ENCODE measurements at regions not wholly inside any gene's neighbourhood (a gene's known extent, or its start where the extent isn't known, plus 50 kb on each side); places are given as distances from the start of the nearest gene placed in this dataset.

DNA sequence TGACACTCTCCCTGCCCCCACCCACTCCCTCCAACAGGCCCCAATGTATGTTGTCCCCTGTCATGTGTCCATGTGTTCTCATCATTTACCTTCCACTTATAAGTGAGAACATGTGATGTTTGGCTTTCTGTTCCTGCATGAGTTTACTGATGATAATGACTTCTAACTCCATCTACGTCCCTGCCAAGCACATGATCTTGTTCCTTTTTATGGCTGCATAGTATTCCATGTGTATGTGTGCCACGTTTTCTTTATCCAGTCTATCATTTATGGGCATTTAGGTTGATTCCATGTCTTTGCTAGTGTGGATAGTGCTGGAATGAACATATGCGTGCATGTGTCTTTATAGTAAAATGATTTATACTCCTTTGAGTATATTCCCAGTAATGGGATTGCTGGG is 100.0 kb upstream of the LHX5 start:
- DNase-seq, result no peak
- ATAC-seq, result no peak
- POLR2A ChIA-PET, result no interaction called here
- no peak overlapping the region for H3K27ac Mint-ChIP-seq
- no peaks in the 10 kb centered on the region for H3K36me3 Mint-ChIP-seq (ENCODE audit: low read depth)
- H3K27me3 Mint-ChIP-seq, result peaks cover 16% of the 10 kb centered on the region
- H3K4me3 Mint-ChIP-seq, result no peak overlapping the region
- no peaks in the 10 kb centered on the region for H3K9me3 Mint-ChIP-seq (ENCODE audit: low read depth)
- intact Hi-C loops (cut with DNase I, micrococcal nuclease), result no loop called here
- CTCF ChIA-PET, result no interaction called here
- H3K4me1 Mint-ChIP-seq, result no peaks in the 10 kb centered on the region

DNA sequence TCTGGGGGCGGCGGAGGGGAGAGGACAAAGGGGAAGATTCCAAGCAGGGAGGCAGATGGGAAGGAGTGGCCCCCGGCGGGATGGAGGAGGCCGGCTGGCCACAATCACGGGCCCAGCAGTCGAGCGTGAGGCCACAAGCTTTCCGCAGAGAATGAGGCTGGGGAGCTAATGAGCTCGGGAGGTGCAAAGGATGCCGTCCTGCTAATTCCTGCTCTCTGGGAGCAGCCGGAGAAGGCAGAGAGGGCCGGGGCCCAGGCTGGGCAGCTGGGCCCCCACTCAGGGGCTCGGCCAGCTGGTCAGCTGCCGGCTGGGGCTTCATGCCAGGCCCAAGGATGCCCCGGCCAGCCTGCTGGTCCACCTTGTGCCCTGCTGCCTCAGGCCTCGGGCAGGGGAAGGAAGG is 98.1 kb upstream of the LHX5 start:
- Mint-ChIP-seq H3K4me1 (no peaks in the 10 kb centered on the region), H3K36me3 (ENCODE audit: low read depth) (no peaks in the 10 kb centered on the region), H3K4me3 (no peak overlapping the region), H3K27ac (no peak overlapping the region), H3K9me3 (ENCODE audit: low read depth) (no peaks in the 10 kb centered on the region), H3K27me3 (peaks cover 8% of the 10 kb centered on the region)
- ATAC-seq (no peak), DNase-seq (no peak)
- POLR2A ChIA-PET, result no interaction called here
- intact Hi-C loops (cut with DNase I, micrococcal nuclease), result no loop called here
- CTCF ChIA-PET, result no interaction called here

GRCh38 chr12:113568021-113568420 is 96.3 kb upstream of the LHX5 start:
- no peaks in the 10 kb centered on the region for H3K4me1 Mint-ChIP-seq
- H3K36me3 Mint-ChIP-seq (ENCODE audit: low read depth), result no peaks in the 10 kb centered on the region
- no peak overlapping the region for H3K27ac Mint-ChIP-seq
- POLR2A ChIA-PET, result no interaction called here
- ATAC-seq (no peak), DNase-seq (no peak)
- CTCF ChIA-PET, result no interaction called here
- H3K27me3 Mint-ChIP-seq, result peaks cover 17% of the 10 kb centered on the region
- intact Hi-C loops (cut with DNase I, micrococcal nuclease), result no loop called here
- no peak overlapping the region for H3K4me3 Mint-ChIP-seq
- no peaks in the 10 kb centered on the region for H3K9me3 Mint-ChIP-seq (ENCODE audit: low read depth)

DNA sequence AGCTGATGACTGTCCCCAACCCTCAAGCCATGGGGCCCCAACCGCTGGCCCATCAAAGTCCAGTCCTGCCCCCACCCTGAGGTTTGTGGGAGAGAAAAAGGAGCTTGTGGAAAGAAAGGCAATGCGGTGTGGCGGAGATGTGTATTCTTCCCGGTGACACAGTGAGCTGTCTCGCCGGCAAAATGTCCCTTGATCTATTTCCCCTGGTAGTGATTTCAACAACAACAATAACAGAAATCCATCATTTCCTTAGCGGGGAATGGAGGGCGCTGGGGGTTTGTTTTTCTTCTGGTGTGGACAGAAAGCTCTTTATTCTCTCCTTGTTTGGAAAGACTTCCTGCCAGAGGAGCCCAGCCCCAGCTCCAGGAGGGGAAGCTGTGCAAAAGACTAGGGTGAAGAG is 93.7 kb upstream of the LHX5 start:
- Mint-ChIP-seq H3K4me1 (no peaks in the 10 kb centered on the region), H3K9me3 (ENCODE audit: low read depth) (no peaks in the 10 kb centered on the region), H3K27ac (no peak overlapping the region), H3K27me3 (peaks cover 14% of the 10 kb centered on the region), H3K4me3 (no peak overlapping the region), H3K36me3 (ENCODE audit: low read depth) (no peaks in the 10 kb centered on the region)
- intact Hi-C loops (cut with DNase I, micrococcal nuclease), result no loop called here
- CTCF ChIA-PET, result no interaction called here
- ATAC-seq (no peak), DNase-seq (no peak)
- POLR2A ChIA-PET, result no interaction called here

DNA sequence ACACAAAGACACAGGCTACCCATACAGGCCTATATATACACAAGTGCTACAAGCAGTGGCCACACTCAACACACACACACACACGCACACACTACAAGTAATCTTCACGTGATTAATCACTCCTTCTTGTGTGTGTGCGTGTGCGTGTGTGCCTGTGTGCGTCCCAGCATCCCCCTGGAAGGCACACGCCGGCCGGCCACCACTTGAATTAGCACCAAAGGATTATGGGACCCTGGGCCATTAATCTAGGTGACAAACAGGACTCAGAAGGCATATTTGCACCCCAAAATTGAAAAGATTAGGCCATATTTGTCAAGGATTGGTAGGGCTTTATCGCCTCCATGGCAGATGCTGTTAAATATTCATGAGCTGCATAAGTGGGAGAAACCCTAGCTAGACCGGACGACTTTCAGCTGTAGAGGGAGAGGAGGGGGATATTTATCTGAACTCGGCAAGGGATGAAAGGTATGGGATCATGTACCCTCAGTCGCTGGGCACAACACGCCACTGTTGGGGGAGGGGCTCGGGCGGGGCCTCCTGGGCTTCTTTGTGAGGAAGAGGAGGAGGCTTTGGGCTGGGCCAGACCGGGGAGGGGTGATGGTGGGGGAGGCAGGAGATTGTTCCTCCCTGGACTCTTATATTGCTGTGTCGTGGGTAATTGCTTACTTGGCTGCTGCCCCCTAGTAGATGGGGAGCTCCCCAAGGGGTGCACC is 89.6 kb upstream of the LHX5 start:
- no peaks in the 10 kb centered on the region for H3K36me3 Mint-ChIP-seq (ENCODE audit: low read depth)
- intact Hi-C loops (cut with DNase I, micrococcal nuclease), result no loop called here
- ATAC-seq (no peak), DNase-seq (no peak)
- peaks cover under 1% of the 10 kb centered on the region for H3K9me3 Mint-ChIP-seq (ENCODE audit: low read depth)
- H3K27me3 Mint-ChIP-seq, result peaks cover 16% of the 10 kb centered on the region
- POLR2A ChIA-PET, result no interaction called here
- CTCF ChIA-PET, result no interaction called here
- no peaks in the 10 kb centered on the region for H3K4me1 Mint-ChIP-seq
- H3K4me3 Mint-ChIP-seq, result no peak overlapping the region
- no peak overlapping the region for H3K27ac Mint-ChIP-seq

DNA sequence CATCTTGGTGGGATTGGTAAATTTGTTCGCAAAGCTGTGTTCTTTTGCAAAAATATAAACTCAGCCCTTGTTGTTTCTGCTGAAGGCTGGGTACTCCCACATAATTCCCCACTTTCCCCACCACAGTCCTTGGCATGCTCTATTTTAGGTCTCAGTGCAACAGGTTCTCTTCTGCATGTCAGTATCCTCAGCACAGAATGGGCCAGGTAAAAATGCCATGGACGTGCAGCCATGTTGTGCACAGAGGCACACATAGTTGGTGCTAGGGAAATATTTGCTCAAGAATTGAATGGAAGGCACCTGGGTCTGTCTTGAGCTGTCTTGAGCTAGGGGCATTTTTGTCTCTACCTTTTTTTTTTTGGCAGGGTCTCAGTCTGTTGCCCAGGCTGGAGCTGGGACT is 87.8 kb upstream of the LHX5 start:
- no peak overlapping the region for H3K27ac Mint-ChIP-seq
- peaks cover 13% of the 10 kb centered on the region for H3K27me3 Mint-ChIP-seq
- H3K9me3 Mint-ChIP-seq (ENCODE audit: low read depth), result peaks cover 4% of the 10 kb centered on the region
- H3K4me3 Mint-ChIP-seq, result no peak overlapping the region
- no peak for DNase-seq
- CTCF ChIA-PET, result no interaction called here
- POLR2A ChIA-PET, result no interaction called here
- H3K36me3 Mint-ChIP-seq (ENCODE audit: low read depth), result no peaks in the 10 kb centered on the region
- intact Hi-C loops (cut with DNase I, micrococcal nuclease), result no loop called here
- ATAC-seq, result no peak
- no peaks in the 10 kb centered on the region for H3K4me1 Mint-ChIP-seq

DNA sequence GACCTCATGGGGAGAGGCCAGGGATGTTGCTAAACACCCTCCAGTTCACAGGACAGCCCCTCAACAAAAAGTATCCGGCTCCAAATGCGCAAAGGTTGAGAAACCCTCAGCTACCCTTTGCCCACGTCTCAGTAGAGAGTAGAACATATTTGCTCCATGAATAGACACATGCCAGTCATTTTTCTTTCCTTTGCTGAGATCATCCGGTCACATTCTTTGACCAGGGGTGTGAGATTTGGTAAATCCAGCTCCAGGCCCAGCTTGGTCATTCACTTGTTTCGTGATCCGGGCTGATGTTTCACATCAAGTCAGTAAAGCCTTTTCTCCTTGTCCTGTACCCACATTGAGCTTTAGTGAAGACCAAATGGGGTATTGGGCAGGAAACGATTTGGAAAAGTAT is 83.6 kb upstream of the LHX5 start:
- ChIA-PET POLR2A (no interaction called here), CTCF (interaction anchor here (0.6 kb wide), 1 partner anchor 303 kb away, joined by 3 read pairs; no protein-coding TSS in a partner anchor)
- DNase-seq (no peak), ATAC-seq (no peak)
- H3K4me1 Mint-ChIP-seq, result no peaks in the 10 kb centered on the region
- peaks cover 7% of the 10 kb centered on the region for H3K27me3 Mint-ChIP-seq
- no peaks in the 10 kb centered on the region for H3K36me3 Mint-ChIP-seq (ENCODE audit: low read depth)
- H3K4me3 Mint-ChIP-seq, result no peak overlapping the region
- intact Hi-C loops (cut with DNase I, micrococcal nuclease), result no loop called here
- H3K9me3 Mint-ChIP-seq (ENCODE audit: low read depth), result peaks cover 8% of the 10 kb centered on the region
- no peak overlapping the region for H3K27ac Mint-ChIP-seq

GRCh38 chr12:113552760-113553159 is 81.1 kb upstream of the LHX5 start:
- DNase-seq, result no peak
- ChIA-PET CTCF (no interaction called here), POLR2A (no interaction called here)
- Mint-ChIP-seq H3K4me3 (no peak overlapping the region), H3K27me3 (peaks cover 10% of the 10 kb centered on the region), H3K9me3 (ENCODE audit: low read depth) (peaks cover 10% of the 10 kb centered on the region), H3K36me3 (ENCODE audit: low read depth) (no peaks in the 10 kb centered on the region), H3K4me1 (no peaks in the 10 kb centered on the region), H3K27ac (no peak overlapping the region)
- intact Hi-C loops (cut with DNase I, micrococcal nuclease), result no loop called here
- no peak for ATAC-seq

GRCh38 chr12:113551563-113551962 is 79.9 kb upstream of the LHX5 start:
- Mint-ChIP-seq H3K36me3 (ENCODE audit: low read depth) (no peaks in the 10 kb centered on the region), H3K27me3 (peaks cover 19% of the 10 kb centered on the region), H3K4me1 (no peaks in the 10 kb centered on the region), H3K4me3 (no peak overlapping the region), H3K9me3 (ENCODE audit: low read depth) (peaks cover 10% of the 10 kb centered on the region), H3K27ac (no peak overlapping the region)
- POLR2A ChIA-PET, result no interaction called here
- no peak for ATAC-seq
- DNase-seq, result no peak
- intact Hi-C loops (cut with DNase I, micrococcal nuclease), result no loop called here
- CTCF ChIA-PET, result no interaction called here

DNA sequence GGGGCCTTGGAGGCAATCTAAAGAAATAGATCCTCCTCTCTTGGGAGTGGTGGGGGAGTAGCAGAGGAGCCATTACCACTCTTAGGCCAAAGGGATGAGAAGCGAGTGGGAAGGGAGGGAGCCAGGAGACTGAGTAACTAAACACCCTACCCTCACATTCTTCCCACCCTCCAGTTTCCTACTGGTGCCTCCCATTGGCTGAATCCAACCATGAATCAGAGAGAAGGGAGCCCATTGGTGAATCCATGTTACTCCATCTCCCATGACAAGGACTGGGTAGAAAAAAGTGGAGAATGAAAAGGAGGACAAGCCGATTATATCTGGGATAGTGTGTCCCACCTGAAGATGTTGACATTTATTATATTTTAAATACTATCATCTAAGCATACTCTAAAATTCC is 76.8 kb upstream of the LHX5 start:
- H3K4me3 Mint-ChIP-seq, result no peak overlapping the region
- no peak overlapping the region for H3K27ac Mint-ChIP-seq
- ChIA-PET CTCF (no interaction called here), POLR2A (no interaction called here)
- H3K9me3 Mint-ChIP-seq (ENCODE audit: low read depth), result peaks cover 8% of the 10 kb centered on the region
- intact Hi-C loops (cut with DNase I, micrococcal nuclease), result no loop called here
- ATAC-seq (no peak), DNase-seq (no peak)
- no peaks in the 10 kb centered on the region for H3K36me3 Mint-ChIP-seq (ENCODE audit: low read depth)
- peaks cover 19% of the 10 kb centered on the region for H3K27me3 Mint-ChIP-seq
- no peaks in the 10 kb centered on the region for H3K4me1 Mint-ChIP-seq

DNA sequence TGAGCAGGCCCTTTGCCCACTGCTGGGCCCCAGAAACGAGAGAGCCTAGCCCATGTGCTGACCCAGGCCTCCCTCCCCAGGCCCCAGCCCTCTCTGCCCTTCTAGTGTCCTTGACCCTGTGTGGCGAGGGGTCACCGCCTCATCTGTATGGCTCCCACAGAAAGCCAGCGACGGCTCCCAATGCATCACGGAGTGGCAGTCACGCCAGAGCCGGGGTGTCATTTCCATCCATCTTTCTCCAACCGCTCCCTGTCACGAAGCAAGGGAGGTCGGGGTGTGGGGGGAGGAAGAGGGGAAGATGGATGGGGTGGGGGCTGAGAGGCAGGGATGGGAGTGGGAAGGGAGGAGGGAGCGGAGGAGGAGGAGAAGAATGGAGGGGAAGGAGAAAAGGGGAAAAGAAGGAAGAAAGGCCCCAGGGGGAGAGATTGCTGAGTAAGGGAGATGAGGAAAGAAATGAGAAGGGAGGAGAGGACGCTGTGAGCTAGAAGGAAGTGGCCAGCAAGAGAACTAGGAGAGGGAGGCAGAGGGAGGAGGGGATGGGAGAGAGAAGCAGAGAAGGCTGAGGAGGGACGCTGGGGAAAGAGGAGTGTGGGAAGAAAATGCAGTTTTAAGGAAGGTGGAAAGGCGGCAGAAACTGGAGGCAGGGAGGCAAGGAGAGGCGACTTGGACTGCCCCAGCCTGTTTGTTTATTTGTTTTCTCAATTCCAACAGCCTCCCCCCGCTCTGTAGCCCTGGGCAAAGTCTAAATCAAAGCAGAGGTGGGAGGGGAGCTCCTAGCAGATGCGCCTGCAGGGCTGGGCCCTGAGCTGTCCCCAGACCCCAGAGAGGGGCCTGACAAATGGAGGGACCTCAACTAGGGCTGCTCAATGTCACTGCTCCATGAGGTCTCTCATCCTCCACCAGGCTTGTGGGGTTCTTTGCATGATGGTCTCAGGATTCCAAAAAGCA is 75.5 kb upstream of the LHX5 start:
- Mint-ChIP-seq H3K36me3 (ENCODE audit: low read depth) (no peaks in the 10 kb centered on the region), H3K27ac (no peak overlapping the region), H3K27me3 (peaks cover 19% of the 10 kb centered on the region), H3K4me3 (no peak overlapping the region), H3K4me1 (no peaks in the 10 kb centered on the region), H3K9me3 (ENCODE audit: low read depth) (peaks cover 8% of the 10 kb centered on the region)
- intact Hi-C loops (cut with DNase I, micrococcal nuclease), result no loop called here
- ATAC-seq (no peak), DNase-seq (no peak)
- POLR2A ChIA-PET, result no interaction called here
- CTCF ChIA-PET, result no interaction called here

DNA sequence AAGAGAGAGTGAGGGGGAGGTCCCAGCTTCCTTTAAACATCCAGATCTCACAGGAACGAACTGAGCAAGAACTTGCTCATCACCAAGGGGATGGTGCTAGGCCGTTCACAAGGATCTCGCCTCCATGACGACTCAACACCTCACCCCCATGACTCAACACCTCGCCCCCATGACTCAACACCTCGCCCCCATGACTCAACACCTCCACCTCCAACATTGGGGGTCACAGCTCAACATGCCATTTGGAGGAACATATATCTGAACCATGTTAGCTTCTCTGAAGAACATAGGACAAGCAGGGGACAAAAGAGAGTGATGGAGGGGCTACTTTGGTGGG is 66.0 kb upstream of the LHX5 start:
- DNase-seq (peak; percentile 29), ATAC-seq (peak; percentile 69)
- Mint-ChIP-seq H3K4me3 (no peak overlapping the region), H3K27me3 (peaks cover 17% of the 10 kb centered on the region), H3K27ac (no peak overlapping the region), H3K4me1 (peaks cover 3% of the 10 kb centered on the region), H3K9me3 (ENCODE audit: low read depth) (peaks cover 16% of the 10 kb centered on the region), H3K36me3 (ENCODE audit: low read depth) (no peaks in the 10 kb centered on the region)
- ChIA-PET CTCF (no interaction called here), POLR2A (no interaction called here)
- intact Hi-C loops (cut with DNase I, micrococcal nuclease), result no loop called here
